Pancreas (tissue), 10 donors: ENCODE measurements at regions not wholly inside any gene's neighbourhood (a gene's known extent, or its start where the extent isn't known, plus 50 kb on each side); places are given as distances from the start of the nearest gene placed in this dataset.
A peak's percentile ranks its signal among the peaks of the same experiment; 100 is the strongest.
"Not testable (repeated sequence)": the region's sequence is repeated elsewhere in the genome, so short reads cannot be mapped to it uniquely, and the experiment has no call there.

ENCODE experiments used
- ATAC-seq, 4 donors: fragments of 200-7000 bp; cut with Tn5 transposase; one replicate each; pipeline versions ENCODE4 v1.8.0 to v1.9.1; 2020; ENCODE audit warnings: mild to moderate bottlenecking in 4 of 4, moderate library complexity in 4 of 4
- DNase-seq, 6 donors: peaks; one replicate each; pipeline ENCODE4 v3.0.0-alpha.2; 2020
- FAIRE-seq: peaks from 2 replicates; lab custom pipeline; 2012; peaks lifted over from hg19 to GRCh38; lab: Jason Lieb, UNC
- H3K27ac ChIP-seq, 4 donors: fragments of 200-600 bp; sonication (generic); 1 replicate in 3 of 4; 2 replicates in 1 of 4; pipeline versions ENCODE4 v1.5.0 to v1.8.0; 2020
- H3K27me3 ChIP-seq, 4 donors: fragments of 200-600 bp; one replicate each; pipeline ENCODE4 v1.8.0; 2021
- H3K36me3 ChIP-seq, 3 donors: fragments of 200-600 bp; sonication (generic) in 1 of 3; one replicate each; pipeline versions ENCODE4 v1.5.0 to v1.8.0; 2020 to 2021
- H3K4me1 ChIP-seq, 3 donors: fragments of 200-600 bp; one replicate each; pipeline ENCODE4 v1.8.0; 2021
- H3K4me3 ChIP-seq, 4 donors: fragments of 200-600 bp; sonication (generic) in 2 of 4; one replicate each; pipeline versions ENCODE4 v1.5.0 to v1.8.0; 2020 to 2021
- H3K9me3 ChIP-seq, 4 donors: fragments of 200-600 bp; one replicate each; pipeline ENCODE4 v1.8.0; 2021
- WGBS, 2 donors: extraction: QIAGEN DNeasy Blood & Tissue Kit; methylation state at CpG; one replicate each; pipeline ENCODE4 v1.1.7; 2013; 5-methylcytosine and 5-hydroxymethylcytosine counted together
- intact Hi-C, 3 donors: fragments of 100-400 bp; cut with DNase I; formaldehyde crosslinking; loops; one replicate each; pipeline versions ENCODE4 v1.11.1 to v1.14.2; 2022
- TF ChIP-seq, protein P1 (sequence below), 4 donors: fragments of 200-600 bp; sonication (generic) in 3 of 4; IDR thresholded peaks; one replicate each; pipeline versions ENCODE4 v1.5.0 to v1.8.0; 2021; ENCODE audit warnings: antibody characterized with exemption in 4 of 4
- donor health status: healthy with polysubstance abuse.
- donor health status: DM: no; HTN: no; CAD: no; lungs with moderate emphysema.
- donor health status: DM: no; HTN: no; CAD: no.
- donor health status: control.
- donor health status: control.
- donor health status: Bipolar disorder and iron deficiency.
- donor health status: DM: yes; HTN: yes; CAD: no.
- donor health status: DM: no; HTN: no; CAD: no.
- donor health status: DM: no; HTN: no; CAD: no.
- donor health status: DM: yes; HTN: yes; CAD: no.

DNA sequence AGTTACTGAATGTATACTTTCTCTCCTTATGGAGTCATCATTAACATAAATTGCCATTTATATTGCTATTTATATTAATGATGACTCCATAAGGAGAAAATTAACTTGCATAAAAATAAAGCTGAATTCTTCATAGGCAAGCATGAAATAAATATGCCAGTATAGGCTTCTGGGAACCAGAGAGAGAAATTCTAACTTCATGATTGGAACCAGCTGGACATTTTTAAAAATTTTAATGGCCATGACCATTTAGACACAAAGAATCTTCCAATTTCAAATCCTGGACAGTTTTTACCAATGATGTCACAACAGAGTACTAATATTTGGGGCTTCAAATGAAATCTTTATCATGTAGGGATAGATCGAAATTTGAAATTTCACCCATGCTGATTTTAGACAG, 268.7 kb downstream of the PTGER3 start:
- no peaks in the 10 kb centered on the region for H3K4me1 ChIP-seq
- FAIRE-seq (no peak), DNase-seq (no peak), ATAC-seq (no peak)
- no peaks in the 10 kb centered on the region for H3K27me3 ChIP-seq
- TF ChIP-seq, protein P1, sequence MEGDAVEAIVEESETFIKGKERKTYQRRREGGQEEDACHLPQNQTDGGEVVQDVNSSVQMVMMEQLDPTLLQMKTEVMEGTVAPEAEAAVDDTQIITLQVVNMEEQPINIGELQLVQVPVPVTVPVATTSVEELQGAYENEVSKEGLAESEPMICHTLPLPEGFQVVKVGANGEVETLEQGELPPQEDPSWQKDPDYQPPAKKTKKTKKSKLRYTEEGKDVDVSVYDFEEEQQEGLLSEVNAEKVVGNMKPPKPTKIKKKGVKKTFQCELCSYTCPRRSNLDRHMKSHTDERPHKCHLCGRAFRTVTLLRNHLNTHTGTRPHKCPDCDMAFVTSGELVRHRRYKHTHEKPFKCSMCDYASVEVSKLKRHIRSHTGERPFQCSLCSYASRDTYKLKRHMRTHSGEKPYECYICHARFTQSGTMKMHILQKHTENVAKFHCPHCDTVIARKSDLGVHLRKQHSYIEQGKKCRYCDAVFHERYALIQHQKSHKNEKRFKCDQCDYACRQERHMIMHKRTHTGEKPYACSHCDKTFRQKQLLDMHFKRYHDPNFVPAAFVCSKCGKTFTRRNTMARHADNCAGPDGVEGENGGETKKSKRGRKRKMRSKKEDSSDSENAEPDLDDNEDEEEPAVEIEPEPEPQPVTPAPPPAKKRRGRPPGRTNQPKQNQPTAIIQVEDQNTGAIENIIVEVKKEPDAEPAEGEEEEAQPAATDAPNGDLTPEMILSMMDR (IDR thresholded peaks at IDR 0.05), result no peak
- no peaks in the 10 kb centered on the region for H3K36me3 ChIP-seq
- no peak overlapping the region for H3K27ac ChIP-seq
- 68 to 88% methylated on average over 1 of the region's 1 CpG for WGBS, 2 donors
- no peak overlapping the region for H3K4me3 ChIP-seq
- intact Hi-C loops, result no loop called here
- no peaks in the 10 kb centered on the region for H3K9me3 ChIP-seq

DNA sequence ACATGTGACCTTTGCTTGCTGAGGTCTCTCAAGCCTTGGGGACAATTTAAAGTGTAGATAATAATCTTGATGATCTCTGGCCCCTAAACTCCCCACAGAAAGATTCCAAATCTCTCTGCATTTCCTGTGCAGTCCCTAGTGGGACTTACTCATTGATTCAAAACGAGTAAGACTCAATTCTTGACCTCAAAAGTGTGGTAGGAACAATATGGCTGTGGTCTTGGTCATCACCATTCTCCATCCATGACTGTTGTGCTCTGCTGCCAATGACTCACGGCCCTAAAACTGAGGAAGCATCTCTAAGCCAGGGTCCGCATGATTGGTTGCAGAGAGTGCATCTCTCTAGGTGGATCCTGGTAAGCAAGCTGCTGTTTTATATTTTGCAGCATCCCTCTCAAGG, 268.0 kb downstream of the PTGER3 start:
- FAIRE-seq (no peak), ATAC-seq (peak in 2 of 4 donors; percentile 11 to 12), DNase-seq (peak in 1 of 6 donors; percentile 9)
- Histone ChIP-seq H3K9me3 (no peaks in the 10 kb centered on the region), H3K27me3 (no peaks in the 10 kb centered on the region), H3K4me3 (no peak overlapping the region), H3K36me3 (no peaks in the 10 kb centered on the region), H3K4me1 (no peaks in the 10 kb centered on the region), H3K27ac (no peak overlapping the region)
- WGBS, 2 donors, result 55 to 71% methylated on average over 3 of the region's 3 CpGs
- TF ChIP-seq, protein P1 (IDR thresholded peaks at IDR 0.05), result no peak
- intact Hi-C loops, result no loop called here

DNA sequence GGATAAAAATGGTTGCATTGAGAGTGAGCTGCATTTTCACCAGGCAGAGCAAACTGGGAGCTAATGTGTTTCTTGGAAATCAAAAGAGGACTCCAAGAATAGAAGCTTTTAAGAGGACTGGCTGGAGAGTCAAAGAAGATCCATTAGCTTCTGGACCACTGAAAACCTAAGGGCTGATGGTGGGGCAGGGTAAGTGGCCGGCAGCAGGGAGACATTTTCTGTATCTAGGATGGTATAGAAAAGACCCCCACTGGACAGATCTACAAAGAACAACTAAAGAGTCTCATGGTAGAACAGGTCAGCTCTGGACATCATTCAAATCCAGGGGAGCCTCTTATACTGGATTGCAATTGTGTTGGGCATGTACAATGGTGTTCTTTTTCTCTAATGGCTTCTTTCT, 262.3 kb downstream of the PTGER3 start:
- ATAC-seq (no peak), DNase-seq (no peak), FAIRE-seq (no peak)
- H3K4me1 ChIP-seq, result no peaks in the 10 kb centered on the region
- TF ChIP-seq, protein P1 (IDR thresholded peaks at IDR 0.05), result no peak
- H3K27me3 ChIP-seq, result no peaks in the 10 kb centered on the region
- H3K4me3 ChIP-seq, result no peak overlapping the region
- no peaks in the 10 kb centered on the region for H3K36me3 ChIP-seq
- 80 to 91% methylated on average over 1 of the region's 1 CpG for WGBS, 2 donors
- intact Hi-C loops, result no loop called here
- no peak overlapping the region for H3K27ac ChIP-seq
- no peaks in the 10 kb centered on the region for H3K9me3 ChIP-seq

DNA sequence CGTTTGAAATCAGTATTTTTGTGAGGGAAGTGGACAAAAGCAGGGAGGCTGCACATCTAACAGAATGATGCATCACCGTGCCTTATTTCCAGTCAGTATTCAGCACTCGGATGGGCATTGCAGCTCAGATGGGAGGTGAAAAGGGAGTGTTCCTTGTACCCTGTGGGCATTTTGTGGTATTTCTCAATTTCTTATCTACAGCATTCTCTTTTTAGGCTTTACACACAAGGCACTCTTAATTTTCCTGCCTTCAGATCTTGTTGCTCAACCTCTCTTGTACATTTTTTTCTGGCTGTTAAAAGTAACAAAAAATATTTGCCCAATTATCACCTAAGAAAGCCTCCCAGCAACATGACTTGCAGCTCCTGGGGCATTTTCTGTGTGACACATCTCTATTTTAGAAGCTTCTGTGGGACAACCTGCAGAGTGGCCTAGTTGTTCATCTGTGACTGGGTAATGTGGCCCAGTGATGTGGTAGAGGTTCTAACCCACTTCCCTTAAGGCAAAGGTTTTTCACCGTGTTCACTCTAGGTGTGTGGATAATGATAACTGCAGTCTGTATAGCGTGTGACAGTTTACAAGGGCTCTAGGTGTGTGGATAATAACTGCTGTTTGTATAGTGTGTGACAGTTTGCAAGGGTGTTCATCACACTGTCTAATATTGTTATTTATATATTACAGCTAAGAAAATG, 257.2 kb downstream of the PTGER3 start:
- H3K4me1 ChIP-seq, result no peaks in the 10 kb centered on the region
- ATAC-seq (no peak), DNase-seq (no peak), FAIRE-seq (no peak)
- no peaks in the 10 kb centered on the region for H3K27me3 ChIP-seq
- TF ChIP-seq, protein P1 (IDR thresholded peaks at IDR 0.05), result no peak
- 74 to 85% methylated on average over 5 of the region's 5 CpGs for WGBS, 2 donors
- no peak overlapping the region for H3K27ac ChIP-seq
- H3K36me3 ChIP-seq, result no peaks in the 10 kb centered on the region
- H3K9me3 ChIP-seq, result no peaks in the 10 kb centered on the region
- intact Hi-C loops, result no loop called here
- no peak overlapping the region for H3K4me3 ChIP-seq

DNA sequence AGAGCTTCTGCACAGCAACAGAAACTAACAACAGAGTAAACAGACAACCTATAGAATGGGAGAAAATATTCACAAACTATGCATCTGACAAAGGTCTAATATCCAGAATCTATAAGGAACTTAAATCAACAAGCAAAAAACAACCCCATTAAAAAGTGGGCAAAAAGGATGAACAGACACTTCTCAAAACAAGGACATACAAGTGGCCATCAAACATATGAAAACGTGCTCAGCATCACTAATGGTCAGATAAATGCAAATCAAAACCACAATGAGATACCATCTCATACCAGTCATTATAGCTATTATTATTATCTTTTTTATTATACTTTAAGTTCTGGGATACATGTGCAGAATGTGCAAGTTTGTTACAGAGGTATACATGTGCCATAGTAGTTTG, 252.6 kb downstream of the PTGER3 start:
- H3K36me3 ChIP-seq, DNase-seq, FAIRE-seq, H3K27ac ChIP-seq, H3K4me1 ChIP-seq, H3K27me3 ChIP-seq, H3K9me3 ChIP-seq, ATAC-seq, H3K4me3 ChIP-seq, intact Hi-C loops: not testable (repeated sequence)
- WGBS, 2 donors, result 50 to 68% methylated on average over 1 of the region's 1 CpG

DNA sequence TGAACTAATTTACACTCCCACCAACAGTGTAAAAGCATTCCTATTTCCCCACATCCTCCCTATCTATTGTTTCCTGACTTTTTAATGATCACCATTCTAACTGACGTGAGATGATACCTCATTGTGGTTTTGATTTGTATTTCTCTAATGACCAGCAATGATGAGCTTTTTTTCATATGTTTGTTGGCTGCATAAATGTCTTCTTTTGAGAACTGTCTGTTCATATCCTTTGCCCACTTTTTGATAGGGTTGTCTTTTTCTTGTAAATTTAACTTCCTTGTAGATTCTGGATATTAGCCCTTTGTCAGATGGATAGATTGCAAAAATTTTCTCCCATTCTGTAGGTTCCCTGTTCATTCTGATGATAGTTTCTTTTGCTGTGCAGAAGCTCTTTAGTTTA, 251.3 kb downstream of the PTGER3 start:
- H3K27ac ChIP-seq, ATAC-seq, H3K4me3 ChIP-seq, H3K36me3 ChIP-seq, H3K27me3 ChIP-seq, DNase-seq, H3K4me1 ChIP-seq, H3K9me3 ChIP-seq, FAIRE-seq, intact Hi-C loops: not testable (repeated sequence)
- 82 to 100% methylated on average over 1 of the region's 1 CpG for WGBS, 2 donors

DNA sequence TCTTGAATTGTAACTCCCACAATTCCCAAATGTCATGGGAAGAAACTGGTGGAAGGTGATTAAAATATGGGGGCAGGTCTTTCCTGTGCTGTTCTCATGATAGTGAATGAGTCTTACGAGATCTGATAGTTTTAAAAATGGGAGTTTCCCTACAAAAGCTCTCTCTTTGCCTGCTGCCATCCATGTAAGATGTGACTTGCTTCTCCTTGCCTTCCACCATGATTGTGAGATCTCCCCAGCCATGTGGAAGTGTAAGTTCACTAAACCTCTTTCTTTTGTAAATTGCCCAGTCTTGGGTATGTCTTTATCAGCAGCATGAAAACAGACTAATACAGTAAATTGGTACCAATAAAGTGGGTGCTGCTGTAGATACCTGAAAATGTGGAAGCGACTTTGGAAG, 245.0 kb downstream of the PTGER3 start:
- FAIRE-seq, DNase-seq, intact Hi-C loops, H3K27me3 ChIP-seq, H3K36me3 ChIP-seq, ATAC-seq, H3K4me3 ChIP-seq, H3K27ac ChIP-seq, H3K9me3 ChIP-seq, H3K4me1 ChIP-seq: not testable (repeated sequence)
- WGBS, 2 donors, result 71 to 86% methylated on average over 2 of the region's 2 CpGs
